K562 (cell line): ENCODE measurements at regions not wholly inside any gene's neighbourhood (a gene's known extent, or its start where the extent isn't known, plus 50 kb on each side); places are given as distances from the start of the nearest gene placed in this dataset.

ENCODE experiments used
- ATAC-seq: fragments of 200-7000 bp; cut with Tn5 transposase; 3 replicates; pipeline ENCODE4 v1.9.1; 2020; ENCODE audit warnings: moderate library complexity
- BruUV-seq: library from RNA; stranded (reverse); fragments of 400-500 nt; replicated peaks from 2 replicates; lab custom pipeline; 2021; lab: Mats Ljungman, UMichigan
- CTCF ChIA-PET: fragments of 300-600 bp; formaldehyde crosslinking; extraction: SDS; loops from one replicate; lab custom pipeline; 2021; ENCODE audit warnings: low intra/inter-chr PET ratio; lab: Yijun Ruan, JAX
- POLR2A ChIA-PET: fragments of 300-600, 350-650 bp; sonication (Branson Sonifier 250); formaldehyde crosslinking; extraction: SDS; loops from one replicate; lab custom pipeline; 2021; ENCODE audit warnings: antibody characterized with exemption, inconsistent platforms; lab: Yijun Ruan, JAX
- DNase-seq, 4 experiments: peaks; one replicate each; pipeline versions ENCODE4 v3.0.0 to v3.0.0-alpha.2; 2011 to 2018; ENCODE audit warnings: low spot score in 3 of 4, mixed read lengths in 3 of 4; ENCODE audit errors: extremely low read depth in 1 of 4
- FAIRE-seq: peaks from 2 replicates; lab custom pipeline; 2011; peaks lifted over from hg19 to GRCh38; lab: Jason Lieb, UNC
- H2AFZ ChIP-seq: 2 replicates; pipeline ENCODE4 v1.6.0; 2011; ENCODE audit warnings: low read depth, low read length, control low read depth, inconsistent platforms
- H3K27ac ChIP-seq: fragments of 200-600 bp; 3 replicates; pipeline ENCODE4 v1.8.0; 2011; ENCODE audit warnings: low read depth, mild to moderate bottlenecking, control low read depth, inconsistent platforms, low read length, moderate library complexity, mixed read lengths; ENCODE audit errors: extremely low read depth
- H3K27me3 ChIP-seq, 2 experiments: fragments of 300-600 bp in 1 of 2; 2 replicates in 1 of 2; 3 replicates in 1 of 2; pipeline versions ENCODE4 v1.6.0 to v1.8.0; 2011; ENCODE audit warnings: inconsistent platforms in 2 of 2, low read length in 2 of 2, mild to moderate bottlenecking in 1 of 2, mixed read lengths in 1 of 2, moderate library complexity in 1 of 2; ENCODE audit not compliant: control insufficient read depth in 2 of 2, insufficient read depth in 2 of 2
- H3K36me3 ChIP-seq: fragments of 300-600 bp; 3 replicates; pipeline ENCODE4 v1.8.0; 2011; ENCODE audit warnings: mild to moderate bottlenecking, low read length, inconsistent platforms; ENCODE audit not compliant: control insufficient read depth, insufficient read depth
- H3K4me1 ChIP-seq, 2 experiments: fragments of 200-600 bp in 1 of 2; replicated peaks in 1 of 2; 2 replicates in 1 of 2; 3 replicates in 1 of 2; pipeline versions ENCODE4 v1.5.1 to v1.8.0; 2011; ENCODE audit warnings: inconsistent platforms in 2 of 2, low read length in 2 of 2, mild to moderate bottlenecking in 1 of 2, mixed read lengths in 1 of 2, moderate library complexity in 1 of 2; ENCODE audit not compliant: control insufficient read depth in 2 of 2, insufficient read depth in 2 of 2
- H3K4me2 ChIP-seq: 2 replicates; pipeline ENCODE4 v1.6.1; 2011; ENCODE audit warnings: low read length, control low read depth, inconsistent platforms, mixed read lengths; ENCODE audit not compliant: insufficient read depth
- H3K4me3 ChIP-seq: fragments of 200-600 bp; sonication (generic), shearing (Covaris generic); 2 replicates; pipeline ENCODE4 v1.5.1; 2016; ENCODE audit warnings: control low read depth, inconsistent platforms
- H3K79me2 ChIP-seq: fragments of 200-600 bp; 3 replicates; pipeline ENCODE4 v1.8.0; 2011; ENCODE audit warnings: low read length, inconsistent platforms; ENCODE audit not compliant: control insufficient read depth, insufficient read depth
- H3K9ac ChIP-seq, 2 experiments: 2 replicates each; pipeline versions ENCODE4 v1.6.0 to v1.6.1; 2011; ENCODE audit warnings: low read depth in 2 of 2, low read length in 2 of 2, control low read depth in 1 of 2, inconsistent platforms in 1 of 2, mild to moderate bottlenecking in 1 of 2, mixed read lengths in 1 of 2; ENCODE audit not compliant: insufficient read depth in 1 of 2
- H3K9me1 ChIP-seq: one replicate; pipeline ENCODE4 v1.6.0; 2011; ENCODE audit warnings: inconsistent platforms, mild to moderate bottlenecking, low read length, moderate library complexity; ENCODE audit not compliant: control insufficient read depth, insufficient read depth
- H3K9me3 ChIP-seq: replicated peaks from 2 replicates; pipeline ENCODE4 v1.5.1; 2011; ENCODE audit warnings: low read depth, low read length, inconsistent platforms; ENCODE audit not compliant: control insufficient read depth, insufficient read depth
- H4K20me1 ChIP-seq: replicated peaks from 2 replicates; pipeline ENCODE4 v1.6.1; 2011; ENCODE audit warnings: low read length, inconsistent platforms, mixed read lengths; ENCODE audit not compliant: control insufficient read depth, insufficient read depth
- CBX5 ChIP-seq: IDR thresholded peaks from 2 replicates; pipeline ENCODE4 v1.6.1; 2014; ENCODE audit warnings: low read depth, borderline replicate concordance
- CEBPZ ChIP-seq: fragments of 150-350 bp; IDR thresholded peaks from 2 replicates; pipeline ENCODE4 v1.6.1; 2014; ENCODE audit warnings: low read depth, mild to moderate bottlenecking, low read length, borderline replicate concordance
- HES1 ChIP-seq: fragments of 450-650 bp; IDR thresholded peaks from 2 replicates; pipeline ENCODE4 v1.6.1; 2016; ENCODE audit warnings: low read depth, mild to moderate bottlenecking, moderate library complexity
- NCOA2 ChIP-seq, 2 experiments: fragments of 450-650 bp; IDR thresholded peaks; 2 replicates each; pipeline ENCODE4 v1.6.1; 2018; ENCODE audit warnings: mild to moderate bottlenecking in 2 of 2, moderate library complexity in 1 of 2; ENCODE audit not compliant: partially characterized antibody in 2 of 2
- RBM22 ChIP-seq: fragments of 200-400 bp; formaldehyde crosslinking; IDR thresholded peaks from 2 replicates; pipeline ENCODE4 v1.6.1; 2018; ENCODE audit warnings: low read length, low read depth; ENCODE audit not compliant: poor library complexity, severe bottlenecking
- ZBTB5 ChIP-seq: fragments of 450-650 bp; IDR thresholded peaks from 2 replicates; pipeline ENCODE4 v1.6.1; 2017; ENCODE audit warnings: antibody characterized with exemption
- ZC3H8 ChIP-seq: fragments of 450-650 bp; IDR thresholded peaks from 2 replicates; pipeline ENCODE4 v1.6.1; 2017
- ZNF277 ChIP-seq: fragments of 250-450 bp; sonication (Bioruptor Pico); IDR thresholded peaks from 2 replicates; pipeline ENCODE4 v1.8.0; 2022; ENCODE audit warnings: inconsistent platforms, mild to moderate bottlenecking, moderate library complexity, borderline replicate concordance
- ZNF311 ChIP-seq: fragments of 250-450 bp; sonication (Bioruptor Pico); IDR thresholded peaks from 2 replicates; pipeline ENCODE4 v1.4.0; 2020; ENCODE audit warnings: mild to moderate bottlenecking, moderate library complexity
- ZNF644 ChIP-seq: fragments of 200-800 bp; sonication (Bioruptor generic); IDR thresholded peaks from 2 replicates; pipeline ENCODE4 v1.6.1; 2016; ENCODE audit warnings: low read depth, missing genetic modification characterization, missing compliant biosample characterization
- ZZZ3 ChIP-seq: fragments of 450-650 bp; IDR thresholded peaks from 2 replicates; pipeline ENCODE4 v1.6.1; 2016; ENCODE audit warnings: antibody characterized with exemption, mild to moderate bottlenecking, moderate library complexity
- WGBS: fragments of 100-300 bp; shearing (Covaris generic); methylation state at CpG from one replicate; pipeline ENCODE4 v1.1.6; 2016; ENCODE audit warnings: low coverage, mixed read lengths; ENCODE audit not compliant: insufficient coverage; ENCODE audit errors: missing lambda C conversion rate; 5-methylcytosine and 5-hydroxymethylcytosine counted together
- in situ Hi-C: fragments of 300-500 bp; cut with MboI; formaldehyde crosslinking; loops from 4 replicates; pipeline ENCODE4 v1.15.0; 2018; ENCODE audit warnings: inconsistent platforms, mixed read lengths
- intact Hi-C: fragments of 100-400 bp; cut with micrococcal nuclease; formaldehyde crosslinking; loops from 2 replicates; pipeline ENCODE4 v1.14.2; 2022

- Histone ChIP-seq H3K4me2 (no peak overlapping the region), H3K9ac (no peak overlapping the region), H3K36me3 (no peaks in the 10 kb centered on the region), H3K9me1 (no peaks in the 10 kb centered on the region), H3K9me3 (no peaks in the 10 kb centered on the region), H3K4me1 (no peaks in the 10 kb centered on the region), H2AFZ (no peak overlapping the region), H3K27me3 (peaks cover 0 to 7% of the 10 kb centered on the region in 2 experiments; a peak in 1 of 5 replicates), H3K27ac (no peak overlapping the region), H3K4me3 (no peak overlapping the region), H4K20me1 (no peaks in the 10 kb centered on the region), H3K79me2 (no peaks in the 10 kb centered on the region)
- 3% methylated on average over 12 of the region's 23 CpGs for WGBS
- intact Hi-C loops (no loop called here), in situ Hi-C loops (no loop called here)
- POLR2A ChIA-PET: interaction anchor here (0.7 kb wide), 1 partner anchor 623 kb away, joined by 3 read pairs; no protein-coding TSS in a partner anchor
- no peak for ATAC-seq
- no TSS peak for BruUV-seq
- CTCF ChIA-PET: no interaction called here
- no peak for DNase-seq
- no peak for TF ChIP-seq ZNF277 (CRISPR knock-in tag)
- TF ChIP-seq HES1: no peak
- no peak for TF ChIP-seq ZNF311
- no peak for TF ChIP-seq ZZZ3
- TF ChIP-seq ZBTB5: no peak
- TF ChIP-seq RBM22: no peak
- TF ChIP-seq CBX5: no peak
- no peak for TF ChIP-seq NCOA2 (IDR thresholded peaks at IDR 0.05; ENCODE audit: partially characterized antibody in 2 of 2)
- no peak for TF ChIP-seq CEBPZ
- no peak for TF ChIP-seq ZC3H8
- no peak for TF ChIP-seq ZNF644 (tag)
- FAIRE-seq: no peak
These were observed 1184.5 kb downstream of the BRD1 start for GRCh38 chr22:48643066-48643731.
